B cell (primary cell): ENCODE measurements at regions not wholly inside any gene's neighbourhood (a gene's known extent, or its start where the extent isn't known, plus 50 kb on each side); places are given as distances from the start of the nearest gene placed in this dataset.

Experiments used
- ATAC-seq: fragments of 200-7000 bp; cut with Tn5 transposase; one replicate; pipeline ENCODE4 v1.10.0; 2021; ENCODE audit warnings: low read depth, mild to moderate bottlenecking, moderate number of reproducible peaks, moderate library complexity
- CTCF ChIA-PET: fragments of 350-600 bp; sonication (Branson Sonifier 250); formaldehyde crosslinking; loops from one replicate; lab custom pipeline; 2021; ENCODE audit warnings: antibody characterized with exemption, inconsistent platforms; lab: Charles Lee
- POLR2A ChIA-PET: fragments of 350-600 bp; sonication (Branson Sonifier 250); formaldehyde crosslinking; loops from one replicate; lab custom pipeline; 2021; ENCODE audit warnings: antibody characterized with exemption; lab: Charles Lee
- DNase-seq: peaks from one replicate; pipeline ENCODE4 v3.0.0; 2013
- H2AFZ ChIP-seq: 2 replicates; pipeline ENCODE4 v1.6.1; 2012; ENCODE audit warnings: mild to moderate bottlenecking, low read depth, low read length; ENCODE audit not compliant: insufficient read depth, poor library complexity, severe bottlenecking
- H3K27ac ChIP-seq, 2 donors: 1 replicate in 1 of 2; 2 replicates in 1 of 2; pipeline ENCODE4 v1.5.1; 2012 to 2013; ENCODE audit warnings: low read length in 2 of 2, mild to moderate bottlenecking in 2 of 2, moderate library complexity in 1 of 2
- H3K27me3 ChIP-seq, 4 experiments: fragments of 200-600 bp in 1 of 4; sonication (generic) in 1 of 4; replicated peaks in 1 of 4; 1 replicate in 2 of 4; 2 replicates in 2 of 4; pipeline versions ENCODE4 v1.6.1 to v1.7.0; 2013 to 2016; ENCODE audit warnings: low read length in 3 of 4, mild to moderate bottlenecking in 2 of 4, mixed read lengths in 1 of 4, moderate library complexity in 1 of 4; ENCODE audit not compliant: insufficient read depth in 4 of 4, control insufficient read depth in 3 of 4; ENCODE audit errors: control extremely low read depth in 1 of 4
- H3K36me3 ChIP-seq, 2 experiments: replicated peaks in 1 of 2; 1 replicate in 1 of 2; 2 replicates in 1 of 2; pipeline versions ENCODE4 v1.6.1 to v1.7.1; 2013; ENCODE audit warnings: low read length in 1 of 2; ENCODE audit not compliant: insufficient read depth in 2 of 2, control insufficient read depth in 1 of 2; ENCODE audit errors: control extremely low read depth in 1 of 2, extremely low read depth in 1 of 2
- H3K4me1 ChIP-seq, 2 donors: fragments of 200-600 bp in 1 of 2; sonication (generic) in 1 of 2; 1 replicate in 1 of 2; 2 replicates in 1 of 2; pipeline versions ENCODE4 v1.5.1 to v1.6.1; 2013 to 2017; ENCODE audit warnings: low read length in 2 of 2; ENCODE audit not compliant: control insufficient read depth in 2 of 2, insufficient read depth in 2 of 2
- H3K4me2 ChIP-seq: replicated peaks from 2 replicates; pipeline ENCODE3; 2012; ENCODE audit warnings: mild to moderate bottlenecking, low read depth, low read length; ENCODE audit not compliant: poor library complexity, severe bottlenecking
- H3K4me3 ChIP-seq, 5 experiments: fragments of 200-600 bp in 1 of 5; sonication (generic) in 1 of 5; 1 replicate in 3 of 5; 2 replicates in 2 of 5; pipeline versions ENCODE4 v1.5.1 to v1.7.0; 2011 to 2016; ENCODE audit warnings: low read length in 4 of 5, mild to moderate bottlenecking in 4 of 5, low read depth in 2 of 5, control low read depth in 1 of 5, moderate library complexity in 1 of 5; ENCODE audit not compliant: insufficient read depth in 1 of 5; ENCODE audit errors: control extremely low read depth in 1 of 5, extremely low read depth in 1 of 5
- H3K79me2 ChIP-seq: fragments of 200-600 bp; sonication (generic); one replicate; pipeline ENCODE4 v1.6.0; 2016; ENCODE audit warnings: low read length; ENCODE audit not compliant: control insufficient read depth, insufficient read depth
- H3K9ac ChIP-seq: fragments of 200-600 bp; sonication (generic); 2 replicates; pipeline ENCODE4 v1.6.1; 2017; ENCODE audit warnings: mild to moderate bottlenecking, low read length, moderate library complexity
- H3K9me3 ChIP-seq, 3 donors: one replicate each; pipeline versions ENCODE4 v1.6.1 to v1.7.1; 2013; ENCODE audit warnings: low read length in 2 of 3; ENCODE audit not compliant: control insufficient read depth in 2 of 3, insufficient read depth in 1 of 3; ENCODE audit errors: control extremely low read depth in 1 of 3
- H4K20me1 ChIP-seq: 2 replicates; pipeline ENCODE4 v1.6.0; 2012; ENCODE audit warnings: mild to moderate bottlenecking, low read length; ENCODE audit not compliant: insufficient read depth, control insufficient read depth, poor library complexity, severe bottlenecking
- H3K27ac Mint-ChIP-seq: one replicate; pipeline ENCODE4 v1.8.0; 2021; ENCODE audit warnings: mixed read lengths
- H3K27me3 Mint-ChIP-seq: one replicate; pipeline ENCODE4 v1.8.0; 2021; ENCODE audit warnings: mixed read lengths
- H3K4me1 Mint-ChIP-seq: one replicate; pipeline ENCODE4 v1.8.0; 2021; ENCODE audit warnings: mixed read lengths
- H3K4me3 Mint-ChIP-seq: one replicate; pipeline ENCODE4 v1.8.0; 2021; ENCODE audit warnings: mixed read lengths
- H3K9me3 Mint-ChIP-seq: one replicate; pipeline ENCODE4 v1.8.0; 2022; ENCODE audit warnings: mixed read lengths; ENCODE audit not compliant: insufficient read depth
- CTCF ChIP-seq: fragments of 200-600 bp; IDR thresholded peaks from one replicate; pipeline ENCODE4 v1.8.0; 2022; ENCODE audit warnings: antibody characterized with exemption, mild to moderate bottlenecking
- EZH2 ChIP-seq: IDR thresholded peaks from 2 replicates; pipeline ENCODE4 v1.6.1; 2012; ENCODE audit warnings: borderline replicate concordance, low read depth, mild to moderate bottlenecking, moderate library complexity, low read length; ENCODE audit not compliant: insufficient read depth, poor library complexity, severe bottlenecking
- WGBS: methylation state at CpG from one replicate; pipeline ENCODE4 v1.1.5; 2013; ENCODE audit warnings: missing lambda C conversion rate; ENCODE audit not compliant: insufficient coverage; 5-methylcytosine and 5-hydroxymethylcytosine counted together
- intact Hi-C: fragments of 100-400 bp; cut with micrococcal nuclease; formaldehyde crosslinking; loops from one replicate; pipeline ENCODE4 v1.10.0; 2022

- H3K4me3 ChIP-seq, result no peak overlapping the region
- no peaks in the 10 kb centered on the region for H3K4me1 Mint-ChIP-seq
- POLR2A ChIA-PET, result no interaction called here
- H3K36me3 ChIP-seq, result no peaks in the 10 kb centered on the region
- ATAC-seq (no peak), DNase-seq (no peak)
- no peak overlapping the region for H3K27ac Mint-ChIP-seq
- no peak overlapping the region for H3K27ac ChIP-seq
- no peaks in the 10 kb centered on the region for H3K9me3 ChIP-seq
- H3K9me3 Mint-ChIP-seq, result no peaks in the 10 kb centered on the region
- H3K4me3 Mint-ChIP-seq, result no peak overlapping the region
- H3K27me3 Mint-ChIP-seq, result peaks cover 3% of the 10 kb centered on the region
- no peak overlapping the region for H3K9ac ChIP-seq
- no peak overlapping the region for H2AFZ ChIP-seq
- WGBS, result no CpG with 5 or more reads among the region's 3 CpGs
- H3K79me2 ChIP-seq, result no peaks in the 10 kb centered on the region
- no peaks in the 10 kb centered on the region for H4K20me1 ChIP-seq
- H3K4me1 ChIP-seq, result no peaks in the 10 kb centered on the region
- TF ChIP-seq EZH2 (no peak), CTCF (no peak)
- intact Hi-C loops, result no loop called here
- H3K4me2 ChIP-seq, result no peak overlapping the region
- CTCF ChIA-PET, result no interaction called here
- no peaks in the 10 kb centered on the region for H3K27me3 ChIP-seq
These were observed 98.3 kb upstream of the ABI3BP start for GRCh38 chr3:101091489-101091888.

- POLR2A ChIA-PET, result no interaction called here
- CTCF ChIA-PET, result interaction anchor here (1.5 kb wide), 1 partner anchor 16 kb away, joined by 4 read pairs; no protein-coding TSS in a partner anchor
These were observed 92.5 kb upstream of the ABI3BP start for GRCh38 chr3:101085752-101086151.

More at GRCh38 chr3:101085752-101086151, 92.5 kb upstream of the ABI3BP start:
- Mint-ChIP-seq H3K27me3 (peaks cover 3% of the 10 kb centered on the region), H3K4me1 (no peaks in the 10 kb centered on the region), H3K4me3 (no peak overlapping the region), H3K9me3 (no peaks in the 10 kb centered on the region), H3K27ac (no peak overlapping the region)
- TF ChIP-seq EZH2 (no peak), CTCF (no peak)
- WGBS, result no CpG with 5 or more reads among the region's 1 CpG
- H3K9me3 ChIP-seq, result no peaks in the 10 kb centered on the region
- H3K9ac ChIP-seq, result no peak overlapping the region
- no peak overlapping the region for H2AFZ ChIP-seq
- ATAC-seq (no peak), DNase-seq (no peak)
- H3K4me1 ChIP-seq, result no peaks in the 10 kb centered on the region
- H3K79me2 ChIP-seq, result no peaks in the 10 kb centered on the region
- no peaks in the 10 kb centered on the region for H4K20me1 ChIP-seq
- no peaks in the 10 kb centered on the region for H3K27me3 ChIP-seq
- H3K4me3 ChIP-seq, result no peak overlapping the region
- no peak overlapping the region for H3K4me2 ChIP-seq
- no peaks in the 10 kb centered on the region for H3K36me3 ChIP-seq
- intact Hi-C loops, result no loop called here
- no peak overlapping the region for H3K27ac ChIP-seq
